ENCODE measurements at regions not wholly inside any gene's neighbourhood (a gene's known extent, or its start where the extent isn't known, plus 50 kb on each side); places are given as distances from the start of the nearest gene placed in this dataset.

- intact Hi-C loops (cut with micrococcal nuclease), result no loop called here
- peaks cover 2% of the 10 kb centered on the region for H3K9me3 Mint-ChIP-seq
These were observed 86.9 kb upstream of the SPATA31D4 start for GRCh38 chr9:81841333-81841732.

GRCh38 chr9:81844131-81844567 is 84.1 kb upstream of the SPATA31D4 start:
- ATAC-seq (no peak), DNase-seq (no peak)
- H3K9me3 Mint-ChIP-seq, result no peaks in the 10 kb centered on the region
- no peaks in the 10 kb centered on the region for H3K4me1 Mint-ChIP-seq (ENCODE audit: low read depth)
- no peaks in the 10 kb centered on the region for H3K27me3 Mint-ChIP-seq
- ChIA-PET CTCF (no interaction called here), POLR2A (no interaction called here)
- intact Hi-C loops (cut with micrococcal nuclease), result no loop called here
- H3K4me3 Mint-ChIP-seq, result no peak overlapping the region
- H3K36me3 Mint-ChIP-seq (ENCODE audit: low read depth), result no peaks in the 10 kb centered on the region
- H3K27ac Mint-ChIP-seq, result no peak overlapping the region
- TF ChIP-seq CTCF (IDR thresholded peaks at IDR 0.05), result no peak

More at GRCh38 chr9:81841333-81841732, 86.9 kb upstream of the SPATA31D4 start:
- no peak for TF ChIP-seq CTCF (IDR thresholded peaks at IDR 0.05)
- ATAC-seq (no peak), DNase-seq (no peak)
- ChIA-PET CTCF (no interaction called here), POLR2A (no interaction called here)
- no peaks in the 10 kb centered on the region for H3K36me3 Mint-ChIP-seq (ENCODE audit: low read depth)
- no peak overlapping the region for H3K27ac Mint-ChIP-seq
- no peaks in the 10 kb centered on the region for H3K27me3 Mint-ChIP-seq
- H3K4me3 Mint-ChIP-seq, result no peak overlapping the region
- H3K4me1 Mint-ChIP-seq (ENCODE audit: low read depth), result no peaks in the 10 kb centered on the region

- no peaks in the 10 kb centered on the region for H3K4me1 Mint-ChIP-seq (ENCODE audit: low read depth)
- ATAC-seq, result no peak
- no peak overlapping the region for H3K4me3 Mint-ChIP-seq
These were observed 80.9 kb upstream of the SPATA31D4 start for GRCh38 chr9:81847181-81847915.

GRCh38 chr9:81848472-81848871 is 79.8 kb upstream of the SPATA31D4 start:
- DNase-seq, result no peak
- no peak overlapping the region for H3K27ac Mint-ChIP-seq
- H3K4me3 Mint-ChIP-seq, result no peak overlapping the region
- no peaks in the 10 kb centered on the region for H3K36me3 Mint-ChIP-seq (ENCODE audit: low read depth)
- intact Hi-C loops (cut with micrococcal nuclease), result no loop called here
- no peak for TF ChIP-seq CTCF (IDR thresholded peaks at IDR 0.05)
- POLR2A ChIA-PET, result no interaction called here
- no peak for ATAC-seq
- no peaks in the 10 kb centered on the region for H3K4me1 Mint-ChIP-seq (ENCODE audit: low read depth)
- CTCF ChIA-PET, result interaction anchor here (0.6 kb wide), 1 partner anchor 11 kb away, joined by 3 read pairs; no protein-coding TSS in a partner anchor
- H3K27me3 Mint-ChIP-seq, result no peaks in the 10 kb centered on the region
- no peaks in the 10 kb centered on the region for H3K9me3 Mint-ChIP-seq

More at GRCh38 chr9:81847181-81847915, 80.9 kb upstream of the SPATA31D4 start:
- CTCF ChIA-PET, result no interaction called here
- H3K36me3 Mint-ChIP-seq (ENCODE audit: low read depth), result no peaks in the 10 kb centered on the region
- no peak overlapping the region for H3K27ac Mint-ChIP-seq
- intact Hi-C loops (cut with micrococcal nuclease), result no loop called here
- H3K9me3 Mint-ChIP-seq, result no peaks in the 10 kb centered on the region
- DNase-seq, result no peak
- no peaks in the 10 kb centered on the region for H3K27me3 Mint-ChIP-seq
- POLR2A ChIA-PET, result no interaction called here
- TF ChIP-seq CTCF (IDR thresholded peaks at IDR 0.05), result no peak

- TF ChIP-seq CTCF (IDR thresholded peaks at IDR 0.05), result no peak
- no peaks in the 10 kb centered on the region for H3K27me3 Mint-ChIP-seq
- intact Hi-C loops (cut with micrococcal nuclease), result no loop called here
- CTCF ChIA-PET, result no interaction called here
- H3K27ac Mint-ChIP-seq, result no peak overlapping the region
- no peak for ATAC-seq
- no peaks in the 10 kb centered on the region for H3K9me3 Mint-ChIP-seq
- H3K36me3 Mint-ChIP-seq (ENCODE audit: low read depth), result no peaks in the 10 kb centered on the region
- DNase-seq, result no peak
- no peak overlapping the region for H3K4me3 Mint-ChIP-seq
- POLR2A ChIA-PET, result no interaction called here
- H3K4me1 Mint-ChIP-seq (ENCODE audit: low read depth), result no peaks in the 10 kb centered on the region
These were observed 78.5 kb upstream of the SPATA31D4 start for GRCh38 chr9:81849631-81850259.
